Kidney epithelial cell (primary cell): ENCODE measurements at regions not wholly inside any gene's neighbourhood (a gene's known extent, or its start where the extent isn't known, plus 50 kb on each side); places are given as distances from the start of the nearest gene placed in this dataset.

Experiments used
- DNase-seq: peaks from one replicate; pipeline ENCODE4 v3.0.0-alpha.2; 2010; ENCODE audit warnings: low read depth
- H3K27me3 ChIP-seq: 2 replicates; pipeline ENCODE4 v1.6.0; 2011; ENCODE audit warnings: low read length; ENCODE audit not compliant: control insufficient read depth, insufficient read depth
- H3K36me3 ChIP-seq: 2 replicates; pipeline ENCODE4 v1.5.1; 2011; ENCODE audit warnings: low read length; ENCODE audit not compliant: control insufficient read depth, insufficient read depth
- H3K4me3 ChIP-seq: 2 replicates; pipeline ENCODE4 v1.5.1; 2011; ENCODE audit warnings: low read depth, mild to moderate bottlenecking, control low read depth, low read length
- TF ChIP-seq, protein P1 (sequence below): IDR thresholded peaks from 2 replicates; pipeline ENCODE4 v1.5.1; 2011; ENCODE audit warnings: mild to moderate bottlenecking, moderate library complexity, low read length, control low read depth, inconsistent platforms; ENCODE audit not compliant: insufficient read depth, poor library complexity, severe bottlenecking

DNA sequence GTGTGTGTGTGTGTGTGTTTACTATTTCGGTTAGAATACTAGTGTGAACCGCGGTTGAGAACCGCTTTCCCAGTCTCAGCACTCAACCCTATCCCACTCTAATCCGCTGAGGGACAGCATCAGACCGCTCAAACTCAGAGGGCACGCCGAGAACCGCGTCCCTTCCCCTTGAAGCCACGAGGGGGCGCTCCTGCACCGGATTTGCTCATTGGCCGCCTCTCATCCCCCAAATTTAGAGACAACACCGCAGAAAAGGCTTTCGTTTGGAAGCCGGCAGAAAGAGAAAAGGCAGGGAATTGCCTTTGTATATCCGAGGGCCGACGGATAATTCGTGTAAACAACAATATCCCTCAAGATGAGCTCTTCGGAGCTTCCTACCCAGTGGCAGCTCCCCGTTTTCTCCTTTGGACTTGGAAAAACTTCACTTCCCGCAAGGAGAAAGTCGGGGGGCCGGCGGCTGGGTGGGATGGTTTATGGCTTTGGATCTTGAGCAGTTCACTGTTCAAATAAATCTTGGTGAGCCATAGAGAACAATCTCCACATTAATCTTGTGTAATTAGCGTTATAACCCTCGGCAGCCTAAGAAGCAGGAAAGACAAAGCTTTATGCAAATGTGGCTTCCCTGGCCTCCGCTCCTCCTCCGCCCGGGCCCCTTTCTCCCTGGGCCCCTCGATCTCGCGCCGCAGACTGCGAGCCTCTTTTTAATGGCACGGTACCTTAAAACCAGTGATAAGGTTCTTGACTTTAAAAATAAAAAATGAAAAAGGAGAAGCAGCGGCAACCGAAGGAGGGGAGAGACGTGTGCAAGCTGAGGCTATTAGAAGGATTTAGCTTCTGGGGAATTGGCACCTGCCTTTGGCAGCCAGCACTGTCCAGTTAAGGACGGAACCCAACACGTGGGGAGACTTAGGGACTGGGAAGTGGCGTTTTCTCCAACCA, 296.8 kb downstream of the PARP8 start:
- no peak for DNase-seq
- H3K27me3 ChIP-seq = peaks cover 51% of the 10 kb centered on the region

DNA sequence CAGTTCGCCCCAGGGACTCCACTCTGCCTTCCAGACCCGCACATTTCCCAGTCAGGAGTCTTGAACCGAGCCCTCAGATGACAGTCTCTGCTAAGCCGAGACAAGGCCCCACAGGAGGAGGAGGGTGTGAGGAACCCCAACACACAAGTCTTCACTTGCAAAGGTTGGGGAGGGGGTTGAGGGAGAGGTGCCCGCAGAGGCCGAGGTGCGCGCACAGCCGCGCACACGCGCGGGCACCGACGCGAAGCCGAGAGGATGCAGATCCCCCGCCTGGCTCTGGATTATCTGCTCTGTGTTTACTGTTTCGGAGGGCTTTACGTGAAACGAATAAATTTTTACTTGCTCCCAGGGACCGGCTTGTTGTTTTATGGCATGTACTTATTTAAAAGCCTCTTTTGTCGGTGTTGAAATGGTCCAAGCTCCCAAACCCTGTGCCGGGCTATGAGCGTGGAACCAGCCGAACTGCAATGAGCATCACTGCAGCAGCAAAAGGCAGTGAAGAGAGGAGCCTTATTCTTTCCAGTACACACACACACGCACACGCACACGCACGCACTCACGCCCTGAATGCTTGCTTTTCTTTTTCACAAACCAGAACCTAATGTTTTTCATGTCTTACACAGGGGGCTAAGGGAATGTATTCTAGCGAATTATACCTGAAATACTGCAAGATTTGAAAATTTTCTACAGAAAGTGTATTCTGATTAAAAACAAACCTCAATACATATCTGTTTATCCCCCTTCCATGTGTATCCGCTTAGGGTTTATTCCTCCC, 297.7 kb downstream of the PARP8 start:
- Histone ChIP-seq H3K36me3 (no peaks in the 10 kb centered on the region), H3K4me3 (no peak overlapping the region), H3K27me3 (peaks cover 59% of the 10 kb centered on the region)
- DNase-seq = no peak
- TF ChIP-seq, protein P1, sequence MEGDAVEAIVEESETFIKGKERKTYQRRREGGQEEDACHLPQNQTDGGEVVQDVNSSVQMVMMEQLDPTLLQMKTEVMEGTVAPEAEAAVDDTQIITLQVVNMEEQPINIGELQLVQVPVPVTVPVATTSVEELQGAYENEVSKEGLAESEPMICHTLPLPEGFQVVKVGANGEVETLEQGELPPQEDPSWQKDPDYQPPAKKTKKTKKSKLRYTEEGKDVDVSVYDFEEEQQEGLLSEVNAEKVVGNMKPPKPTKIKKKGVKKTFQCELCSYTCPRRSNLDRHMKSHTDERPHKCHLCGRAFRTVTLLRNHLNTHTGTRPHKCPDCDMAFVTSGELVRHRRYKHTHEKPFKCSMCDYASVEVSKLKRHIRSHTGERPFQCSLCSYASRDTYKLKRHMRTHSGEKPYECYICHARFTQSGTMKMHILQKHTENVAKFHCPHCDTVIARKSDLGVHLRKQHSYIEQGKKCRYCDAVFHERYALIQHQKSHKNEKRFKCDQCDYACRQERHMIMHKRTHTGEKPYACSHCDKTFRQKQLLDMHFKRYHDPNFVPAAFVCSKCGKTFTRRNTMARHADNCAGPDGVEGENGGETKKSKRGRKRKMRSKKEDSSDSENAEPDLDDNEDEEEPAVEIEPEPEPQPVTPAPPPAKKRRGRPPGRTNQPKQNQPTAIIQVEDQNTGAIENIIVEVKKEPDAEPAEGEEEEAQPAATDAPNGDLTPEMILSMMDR = no peak

More for the DNA sequence above, 296.8 kb downstream of the PARP8 start:
- TF ChIP-seq, protein P1 = peak; percentile 98
- Histone ChIP-seq H3K4me3 (no peak overlapping the region), H3K36me3 (no peaks in the 10 kb centered on the region)

DNA sequence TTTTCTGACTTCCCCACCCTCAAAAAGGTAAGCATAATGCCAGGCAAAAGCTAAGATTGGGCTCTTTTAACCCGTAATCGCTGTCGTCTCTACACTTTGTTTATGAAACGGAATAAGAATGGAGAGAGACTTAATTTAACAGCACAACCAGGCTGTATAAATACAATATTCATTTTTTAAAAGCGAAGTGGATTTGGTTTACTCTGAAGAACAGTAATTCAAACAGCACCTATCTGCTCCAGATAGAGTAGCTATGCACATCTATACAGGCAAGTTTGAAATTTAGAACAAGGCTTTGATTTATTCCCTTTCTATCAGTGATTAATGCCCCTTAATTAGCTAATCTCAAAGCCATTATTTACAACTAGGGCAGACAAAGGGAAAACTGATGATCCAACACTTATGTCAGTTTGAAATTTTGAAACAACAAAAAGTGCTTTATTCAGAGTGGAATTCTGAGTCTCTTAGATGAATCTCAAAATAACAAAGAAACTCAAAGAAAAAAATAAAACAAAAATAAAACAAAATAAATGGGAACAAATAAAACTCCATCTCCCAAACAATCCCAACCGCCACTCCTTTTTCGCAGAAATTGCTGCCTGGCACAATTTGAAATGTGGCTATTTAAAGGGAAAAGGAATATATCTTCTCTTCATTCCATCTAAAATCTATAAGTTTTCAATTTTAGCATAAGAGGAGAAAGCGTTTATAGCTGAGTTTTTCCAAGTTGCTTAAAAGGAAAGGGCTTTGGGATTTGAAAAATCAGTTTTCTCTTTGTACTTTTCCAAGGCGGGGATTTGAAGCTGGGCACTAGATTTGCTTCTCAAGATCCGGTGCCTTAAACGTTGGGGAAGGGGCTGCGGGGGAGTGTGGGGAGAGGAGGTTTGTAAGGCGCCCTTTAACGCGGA, 298.6 kb downstream of the PARP8 start:
- TF ChIP-seq, protein P1 = no peak
- Histone ChIP-seq H3K27me3 (peaks cover 67% of the 10 kb centered on the region), H3K4me3 (no peak overlapping the region)

DNA sequence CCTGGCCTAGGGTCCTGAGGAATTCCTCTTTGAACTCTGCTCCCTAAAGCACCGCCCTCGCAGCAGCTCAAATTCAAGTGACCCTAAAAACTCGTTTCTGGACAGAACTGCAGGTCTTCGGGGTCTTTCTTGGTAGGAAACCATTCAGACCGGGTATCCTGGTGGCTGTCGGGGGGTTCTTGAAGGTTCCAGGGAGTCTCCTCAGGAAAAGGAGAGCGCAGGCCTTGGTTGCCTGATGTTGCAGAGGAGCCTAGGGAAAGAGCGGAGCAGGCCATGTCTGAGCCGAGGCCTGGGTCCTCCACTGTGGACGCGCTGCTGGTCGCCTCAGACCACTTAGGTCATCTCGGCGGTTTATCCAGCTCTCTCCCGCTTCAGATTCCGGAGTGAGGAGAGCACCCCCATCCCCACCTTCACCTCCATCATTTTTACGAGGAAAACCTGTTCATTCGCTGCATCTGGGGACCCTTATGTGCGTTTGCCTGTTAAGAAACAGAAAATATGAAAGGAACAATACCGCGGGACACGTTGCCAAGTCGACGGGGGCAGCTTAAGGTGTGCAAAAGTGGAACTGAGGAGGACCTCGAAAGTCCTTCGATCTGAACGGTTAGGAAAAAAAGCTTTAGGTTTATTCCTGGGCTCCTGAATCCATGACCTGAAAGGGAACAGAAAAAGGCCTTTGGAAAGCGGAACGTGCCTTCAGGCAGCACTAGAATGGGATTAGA, 299.4 kb downstream of the PARP8 start:
- Histone ChIP-seq H3K4me3 (no peak overlapping the region), H3K36me3 (no peaks in the 10 kb centered on the region), H3K27me3 (peaks cover 72% of the 10 kb centered on the region)
- no peak for DNase-seq
- TF ChIP-seq, protein P1 = no peak

More for the DNA sequence above, 298.6 kb downstream of the PARP8 start:
- no peaks in the 10 kb centered on the region for H3K36me3 ChIP-seq
- DNase-seq = no peak

DNA sequence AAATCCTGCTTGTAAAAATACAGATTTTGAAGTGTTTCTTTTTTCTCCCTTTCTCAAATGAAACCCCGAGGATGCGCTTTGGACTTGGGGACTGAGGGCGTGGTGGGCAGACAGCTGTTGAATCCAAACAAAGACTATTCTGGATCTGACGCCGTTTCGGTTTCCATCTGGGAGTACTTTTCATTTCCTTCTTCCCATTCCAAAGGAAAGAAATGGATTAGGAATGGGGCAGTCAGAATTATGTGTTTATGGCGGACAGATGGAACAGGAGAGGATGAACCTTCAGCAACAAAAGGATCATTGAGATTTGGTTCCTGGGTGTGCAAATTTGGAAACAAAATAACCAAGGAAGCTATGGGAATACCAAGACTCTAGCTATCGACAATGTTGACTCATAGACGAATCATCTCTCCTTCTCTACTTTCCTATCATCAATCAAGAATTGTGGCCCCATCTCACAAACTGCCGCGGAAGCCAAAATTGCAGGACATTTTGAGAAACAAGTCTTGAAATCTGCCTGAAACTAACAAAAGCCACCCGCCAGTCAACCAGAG, 300.6 kb downstream of the PARP8 start:
- Histone ChIP-seq H3K27me3 (peaks cover 76% of the 10 kb centered on the region), H3K4me3 (no peak overlapping the region), H3K36me3 (no peaks in the 10 kb centered on the region)
- TF ChIP-seq, protein P1 = no peak
- no peak for DNase-seq
